WTC11 (cell line): ENCODE measurements at regions not wholly inside any gene's neighbourhood (a gene's known extent, or its start where the extent isn't known, plus 50 kb on each side); places are given as distances from the start of the nearest gene placed in this dataset.
A peak's percentile ranks its signal among the peaks of the same experiment; 100 is the strongest.

Experiments
- ATAC-seq: fragments of 200-7000 bp; cut with Tn5 transposase; 2 replicates; pipeline ENCODE4 v1.10.0; 2021; ENCODE audit warnings: mild to moderate bottlenecking, moderate library complexity
- CTCF ChIA-PET: fragments of 300-600 bp; sonication (Branson Sonifier 250); formaldehyde crosslinking; loops from one replicate; lab custom pipeline; 2021; ENCODE audit warnings: antibody characterized with exemption; lab: Charles Lee
- POLR2A ChIA-PET: fragments of 350-600 bp; sonication (Branson Sonifier 250); formaldehyde crosslinking; loops from one replicate; lab custom pipeline; 2021; ENCODE audit warnings: antibody characterized with exemption; lab: Charles Lee
- DNase-seq: peaks from one replicate; pipeline ENCODE4 v3.0.0; 2021; ENCODE audit warnings: low spot score
- H3K27ac Mint-ChIP-seq: 2 replicates; pipeline ENCODE4 v1.8.0; 2021; ENCODE audit warnings: mixed read lengths
- H3K27me3 Mint-ChIP-seq: 2 replicates; pipeline ENCODE4 v1.8.0; 2021; ENCODE audit warnings: low read depth, mild to moderate bottlenecking, moderate library complexity, mixed read lengths
- H3K36me3 Mint-ChIP-seq: 2 replicates; pipeline ENCODE4 v1.8.0; 2021; ENCODE audit warnings: mixed read lengths
- H3K4me1 Mint-ChIP-seq: 2 replicates; pipeline ENCODE4 v1.8.0; 2022; ENCODE audit warnings: mixed read lengths
- H3K4me3 Mint-ChIP-seq: 2 replicates; pipeline ENCODE4 v1.8.0; 2021; ENCODE audit warnings: mild to moderate bottlenecking, moderate library complexity, mixed read lengths
- H3K9me3 Mint-ChIP-seq: 2 replicates; pipeline ENCODE4 v1.8.0; 2021; ENCODE audit warnings: mixed read lengths
- CREM ChIP-seq: sonication (generic); formaldehyde crosslinking; IDR thresholded peaks from 2 replicates; pipeline ENCODE4 v1.8.1; 2022; ENCODE audit warnings: mild to moderate bottlenecking, missing genetic modification reagents, moderate library complexity
- FOXP1 ChIP-seq: sonication (generic); formaldehyde crosslinking; IDR thresholded peaks from 2 replicates; pipeline ENCODE4 v1.8.0; 2022; ENCODE audit warnings: missing genetic modification reagents, mild to moderate bottlenecking, moderate library complexity, borderline replicate concordance
- GABPB1 ChIP-seq: sonication (generic); formaldehyde crosslinking; IDR thresholded peaks from 2 replicates; pipeline ENCODE4 v1.8.1; 2023; ENCODE audit warnings: mild to moderate bottlenecking, missing genetic modification reagents
- GRHL2 ChIP-seq: fragments of 250-450 bp; sonication (Bioruptor Pico); IDR thresholded peaks from 2 replicates; pipeline ENCODE4 v1.8.0; 2022; ENCODE audit warnings: mild to moderate bottlenecking, moderate library complexity; ENCODE audit not compliant: insufficient replicate concordance, severe bottlenecking
- IRF1 ChIP-seq: sonication (generic); formaldehyde crosslinking; IDR thresholded peaks from 2 replicates; pipeline ENCODE4 v1.8.0; 2023; ENCODE audit warnings: missing genetic modification reagents
- MAX ChIP-seq: sonication (generic); formaldehyde crosslinking; IDR thresholded peaks from 2 replicates; pipeline ENCODE4 v1.8.0; 2022; ENCODE audit warnings: mild to moderate bottlenecking, missing genetic modification reagents
- NFE2L1 ChIP-seq: sonication (generic); formaldehyde crosslinking; IDR thresholded peaks from 2 replicates; pipeline ENCODE4 v1.8.1; 2023; ENCODE audit warnings: missing genetic modification reagents
- NR3C1 ChIP-seq: sonication (generic); formaldehyde crosslinking; conservative IDR thresholded peaks from 2 replicates; pipeline ENCODE4 v1.8.1; 2023; ENCODE audit warnings: low read depth, mild to moderate bottlenecking, missing genetic modification reagents
- OVOL2 ChIP-seq: fragments of 250-450 bp; sonication (Bioruptor Pico); IDR thresholded peaks from 2 replicates; pipeline ENCODE4 v1.9.0; 2021; ENCODE audit warnings: mild to moderate bottlenecking, borderline replicate concordance
- PRRX2 ChIP-seq: fragments of 250-450 bp; sonication (Bioruptor Pico); IDR thresholded peaks from 2 replicates; pipeline ENCODE4 v1.8.0; 2021; ENCODE audit warnings: mild to moderate bottlenecking
- SMAD4 ChIP-seq: sonication (generic); formaldehyde crosslinking; IDR thresholded peaks from 2 replicates; pipeline ENCODE4 v1.8.0; 2022; ENCODE audit warnings: mild to moderate bottlenecking, missing genetic modification reagents
- ZNF121 ChIP-seq: sonication (generic); formaldehyde crosslinking; IDR thresholded peaks from 2 replicates; pipeline ENCODE4 v1.8.0; 2023; ENCODE audit warnings: missing genetic modification reagents
- ZNF219 ChIP-seq: sonication (generic); formaldehyde crosslinking; IDR thresholded peaks from 2 replicates; pipeline ENCODE4 v1.8.0; 2023; ENCODE audit warnings: missing genetic modification reagents, mild to moderate bottlenecking, borderline replicate concordance
- ZNF416 ChIP-seq: fragments of 250-450 bp; sonication (Bioruptor Pico); IDR thresholded peaks from 2 replicates; pipeline ENCODE4 v1.9.0; 2021; ENCODE audit warnings: mild to moderate bottlenecking, inconsistent platforms
- ZNF423 ChIP-seq: fragments of 250-450 bp; sonication (Bioruptor Pico); IDR thresholded peaks from 2 replicates; pipeline ENCODE4 v2.1.2; 2022; ENCODE audit warnings: mild to moderate bottlenecking, moderate library complexity
- TF ChIP-seq, protein P1 (sequence below): sonication (generic); formaldehyde crosslinking; IDR thresholded peaks from 2 replicates; pipeline ENCODE4 v1.8.1; 2022; ENCODE audit warnings: mild to moderate bottlenecking, missing genetic modification reagents, moderate library complexity, borderline replicate concordance
- TF ChIP-seq, protein P2 (sequence below): sonication (generic); formaldehyde crosslinking; conservative IDR thresholded peaks from 2 replicates; pipeline ENCODE4 v1.8.1; 2022; ENCODE audit warnings: mild to moderate bottlenecking, missing genetic modification reagents
- TF ChIP-seq, protein P3 (sequence below): sonication (generic); formaldehyde crosslinking; IDR thresholded peaks from 2 replicates; pipeline ENCODE4 v1.8.1; 2022; ENCODE audit warnings: missing genetic modification reagents, borderline replicate concordance

DNA sequence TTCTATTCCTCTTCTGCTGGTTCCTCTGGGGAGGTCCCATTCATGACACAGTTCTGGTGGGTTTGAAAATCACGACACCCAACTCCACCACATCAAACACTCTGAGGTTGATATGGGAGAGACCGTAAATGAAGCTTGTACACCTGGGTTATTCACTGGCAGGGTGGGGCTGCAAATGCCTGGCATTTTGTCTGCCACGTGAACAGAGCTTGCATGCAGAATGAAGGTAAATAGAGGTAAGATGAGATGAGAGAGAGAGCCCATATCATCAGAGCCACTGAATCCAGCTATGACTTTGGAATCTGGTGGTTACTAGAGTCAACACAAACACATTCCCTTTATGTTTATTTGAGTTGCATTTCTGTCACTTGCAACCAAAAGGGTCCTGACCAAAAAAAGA, 97.4 kb downstream of the BANF2 start:
- no peak overlapping the region for H3K27ac Mint-ChIP-seq
- TF ChIP-seq GABPB1 (no peak), NFE2L1 (CRISPR knock-in tag) (no peak), PRRX2 (no peak), MAX (no peak), CREM (no peak), ZNF423 (CRISPR knock-in tag) (no peak), SMAD4 (CRISPR knock-in tag) (no peak), ZNF416 (CRISPR knock-in tag) (no peak), GRHL2 (CRISPR knock-in tag) (no peak), IRF1 (CRISPR knock-in tag) (no peak), OVOL2 (CRISPR knock-in tag) (no peak), ZNF121 (CRISPR knock-in tag) (no peak), FOXP1 (CRISPR knock-in tag) (no peak), NR3C1 (CRISPR knock-in tag) (no peak), ZNF219 (CRISPR knock-in tag) (no peak)
- TF ChIP-seq, protein P1, sequence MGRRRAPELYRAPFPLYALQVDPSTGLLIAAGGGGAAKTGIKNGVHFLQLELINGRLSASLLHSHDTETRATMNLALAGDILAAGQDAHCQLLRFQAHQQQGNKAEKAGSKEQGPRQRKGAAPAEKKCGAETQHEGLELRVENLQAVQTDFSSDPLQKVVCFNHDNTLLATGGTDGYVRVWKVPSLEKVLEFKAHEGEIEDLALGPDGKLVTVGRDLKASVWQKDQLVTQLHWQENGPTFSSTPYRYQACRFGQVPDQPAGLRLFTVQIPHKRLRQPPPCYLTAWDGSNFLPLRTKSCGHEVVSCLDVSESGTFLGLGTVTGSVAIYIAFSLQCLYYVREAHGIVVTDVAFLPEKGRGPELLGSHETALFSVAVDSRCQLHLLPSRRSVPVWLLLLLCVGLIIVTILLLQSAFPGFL (CRISPR knock-in tag): no peak
- TF ChIP-seq, protein P2, sequence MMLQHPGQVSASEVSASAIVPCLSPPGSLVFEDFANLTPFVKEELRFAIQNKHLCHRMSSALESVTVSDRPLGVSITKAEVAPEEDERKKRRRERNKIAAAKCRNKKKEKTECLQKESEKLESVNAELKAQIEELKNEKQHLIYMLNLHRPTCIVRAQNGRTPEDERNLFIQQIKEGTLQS (CRISPR knock-in tag): no peak
- TF ChIP-seq, protein P3, sequence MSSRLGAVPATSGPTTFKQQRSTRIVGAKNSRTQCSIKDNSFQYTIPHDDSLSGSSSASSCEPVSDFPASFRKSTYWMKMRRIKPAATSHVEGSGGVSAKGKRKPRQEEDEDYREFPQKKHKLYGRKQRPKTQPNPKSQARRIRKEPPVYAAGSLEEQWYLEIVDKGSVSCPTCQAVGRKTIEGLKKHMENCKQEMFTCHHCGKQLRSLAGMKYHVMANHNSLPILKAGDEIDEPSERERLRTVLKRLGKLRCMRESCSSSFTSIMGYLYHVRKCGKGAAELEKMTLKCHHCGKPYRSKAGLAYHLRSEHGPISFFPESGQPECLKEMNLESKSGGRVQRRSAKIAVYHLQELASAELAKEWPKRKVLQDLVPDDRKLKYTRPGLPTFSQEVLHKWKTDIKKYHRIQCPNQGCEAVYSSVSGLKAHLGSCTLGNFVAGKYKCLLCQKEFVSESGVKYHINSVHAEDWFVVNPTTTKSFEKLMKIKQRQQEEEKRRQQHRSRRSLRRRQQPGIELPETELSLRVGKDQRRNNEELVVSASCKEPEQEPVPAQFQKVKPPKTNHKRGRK (CRISPR knock-in tag): no peak
- DNase-seq (no peak), ATAC-seq (no peak)
- ChIA-PET POLR2A (no interaction called here), CTCF (interaction anchor here (0.8 to 1.9 kb wide), 2 partner anchors 115 to 417 kb away, joined by 3 to 4 read pairs; partner anchors contain the start of gene RRBP1)
- H3K9me3 Mint-ChIP-seq: peaks cover 50% of the 10 kb centered on the region
- no peak overlapping the region for H3K4me3 Mint-ChIP-seq
- H3K4me1 Mint-ChIP-seq: 0 out of 2 replicates have a peak, but pooled peaks cover 7% of the 10 kb centered on the region
- peaks cover 23% of the 10 kb centered on the region for H3K36me3 Mint-ChIP-seq
- no peaks in the 10 kb centered on the region for H3K27me3 Mint-ChIP-seq

DNA sequence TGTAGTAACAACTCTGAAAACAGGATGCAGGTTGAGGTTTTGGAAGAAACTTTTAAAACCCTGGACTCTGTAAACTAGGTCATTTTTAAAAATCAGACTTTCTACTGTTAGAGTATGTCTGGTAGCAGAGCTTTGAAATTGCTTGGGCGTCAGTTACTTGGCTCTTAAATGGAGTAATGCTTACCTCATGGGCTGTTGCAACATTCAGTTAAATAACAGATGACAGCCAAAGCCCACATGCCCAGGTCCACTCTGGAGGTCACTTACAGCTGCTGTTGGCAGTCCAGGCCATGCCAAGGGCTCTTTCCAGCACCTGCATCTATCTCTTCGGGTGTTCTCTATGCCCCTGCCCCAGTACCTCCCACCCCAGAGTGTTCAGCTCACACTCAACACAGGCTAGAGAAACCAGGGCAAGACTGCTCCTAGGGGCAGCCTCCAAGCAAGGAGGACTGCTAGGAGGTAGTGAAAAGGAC, 96.4 kb downstream of the BANF2 start:
- H3K27me3 Mint-ChIP-seq: no peaks in the 10 kb centered on the region
- CTCF ChIA-PET: no interaction called here
- POLR2A ChIA-PET: no interaction called here
- peaks cover 17% of the 10 kb centered on the region for H3K36me3 Mint-ChIP-seq
- TF ChIP-seq GABPB1: peak; percentile 93
- TF ChIP-seq, protein P1 (CRISPR knock-in tag): no peak
- no peak overlapping the region for H3K4me3 Mint-ChIP-seq
- no peak for ATAC-seq
- H3K4me1 Mint-ChIP-seq: peaks cover 9% of the 10 kb centered on the region; the same call in 1 of the 2 replicates
- peaks cover 39% of the 10 kb centered on the region for H3K9me3 Mint-ChIP-seq
- H3K27ac Mint-ChIP-seq: no peak overlapping the region
- no peak for DNase-seq
